ENCODE measurements at regions not wholly inside any gene's neighbourhood (a gene's known extent, or its start where the extent isn't known, plus 50 kb on each side); places are given as distances from the start of the nearest gene placed in this dataset.

- H3K4me3 ChIP-seq (ENCODE audit: control insufficient read depth in 2 of 3, extremely low read depth in 1 of 3, insufficient read depth in 2 of 3, low read depth in 1 of 3, low read length in 3 of 3) = no peak overlapping the region
- H3K27ac ChIP-seq (ENCODE audit: control insufficient read depth, insufficient read depth, low read length) = no peak overlapping the region
- H3K9me3 ChIP-seq (ENCODE audit: control insufficient read depth, low read depth, low read length) = no peaks in the 10 kb centered on the region
- no peaks in the 10 kb centered on the region for H3K79me2 ChIP-seq (ENCODE audit: control insufficient read depth, insufficient read depth, low read length)
- no peak overlapping the region for H3K4me2 ChIP-seq (ENCODE audit: control insufficient read depth, extremely low read depth, insufficient read depth, low read depth, low read length)
- H2AFZ ChIP-seq (ENCODE audit: control insufficient read depth, low read length) = no peak overlapping the region
- no peaks in the 10 kb centered on the region for H3K36me3 ChIP-seq (ENCODE audit: control insufficient read depth in 2 of 2, extremely low read depth in 1 of 2, insufficient read depth in 2 of 2, low read length in 2 of 2)
- dilution Hi-C loops (cut with MboI; ENCODE audit: extremely low pct_ligation_motif_present, low sequenced_read_pairs) = no loop called here
- no peaks in the 10 kb centered on the region for H3K27me3 ChIP-seq (ENCODE audit: control insufficient read depth, extremely low read depth, insufficient read depth, low read length)
- no peaks in the 10 kb centered on the region for H3K9me1 ChIP-seq (ENCODE audit: control insufficient read depth, extremely low read depth, insufficient read depth, low read length)
- H3K4me1 ChIP-seq (ENCODE audit: control insufficient read depth, extremely low read depth, insufficient read depth, low read length) = peaks cover 3% of the 10 kb centered on the region
- H4K20me1 ChIP-seq (ENCODE audit: control insufficient read depth, extremely low read depth, insufficient read depth, low read length) = no peaks in the 10 kb centered on the region
- no peak for TF ChIP-seq CTCF (optimal IDR thresholded peaks at IDR 0.05 in 1 of 3, IDR thresholded peaks at IDR 0.05 in 1 of 3, conservative IDR thresholded peaks at IDR 0.05 in 1 of 3; ENCODE audit: extremely low read depth in 1 of 3, insufficient read depth in 2 of 3, low read length in 3 of 3)
- TF ChIP-seq EZH2 (IDR thresholded peaks at IDR 0.05; ENCODE audit: low read length) = no peak
- H3K9ac ChIP-seq (ENCODE audit: control insufficient read depth, extremely low read depth, insufficient read depth, low read length) = no peak overlapping the region
- FAIRE-seq = no peak
- DNase-seq (ENCODE audit: low read depth, low spot score) = no peak
Measured at GRCh38 chr2:18722101-18722500, 132.7 kb upstream of the NT5C1B start.

- Histone ChIP-seq H3K4me2 (ENCODE audit: control insufficient read depth, extremely low read depth, insufficient read depth, low read depth, low read length) (no peak overlapping the region), H3K27ac (ENCODE audit: control insufficient read depth, insufficient read depth, low read length) (no peak overlapping the region), H3K9me1 (ENCODE audit: control insufficient read depth, extremely low read depth, insufficient read depth, low read length) (no peaks in the 10 kb centered on the region), H2AFZ (ENCODE audit: control insufficient read depth, low read length) (no peak overlapping the region), H3K36me3 (ENCODE audit: control insufficient read depth in 2 of 2, extremely low read depth in 1 of 2, insufficient read depth in 2 of 2, low read length in 2 of 2) (no peaks in the 10 kb centered on the region), H4K20me1 (ENCODE audit: control insufficient read depth, extremely low read depth, insufficient read depth, low read length) (no peaks in the 10 kb centered on the region), H3K27me3 (ENCODE audit: control insufficient read depth, extremely low read depth, insufficient read depth, low read length) (no peaks in the 10 kb centered on the region), H3K79me2 (ENCODE audit: control insufficient read depth, insufficient read depth, low read length) (no peaks in the 10 kb centered on the region), H3K4me3 (ENCODE audit: control insufficient read depth in 2 of 3, extremely low read depth in 1 of 3, insufficient read depth in 2 of 3, low read depth in 1 of 3, low read length in 3 of 3) (no peak overlapping the region), H3K9me3 (ENCODE audit: control insufficient read depth, low read depth, low read length) (no peaks in the 10 kb centered on the region), H3K4me1 (ENCODE audit: control insufficient read depth, extremely low read depth, insufficient read depth, low read length) (peaks cover 3% of the 10 kb centered on the region), H3K9ac (ENCODE audit: control insufficient read depth, extremely low read depth, insufficient read depth, low read length) (no peak overlapping the region)
- no peak for DNase-seq (ENCODE audit: low read depth, low spot score)
- dilution Hi-C loops (cut with MboI; ENCODE audit: extremely low pct_ligation_motif_present, low sequenced_read_pairs) = no loop called here
- TF ChIP-seq CTCF (optimal IDR thresholded peaks at IDR 0.05 in 1 of 3, IDR thresholded peaks at IDR 0.05 in 1 of 3, conservative IDR thresholded peaks at IDR 0.05 in 1 of 3; ENCODE audit: extremely low read depth in 1 of 3, insufficient read depth in 2 of 3, low read length in 3 of 3) (no peak), EZH2 (IDR thresholded peaks at IDR 0.05; ENCODE audit: low read length) (no peak)
- no peak for FAIRE-seq
Measured at GRCh38 chr2:18721038-18721922, 131.9 kb upstream of the NT5C1B start.

Measured in keratinocyte (primary cell).